ENCODE measurements at regions not wholly inside any gene's neighbourhood (a gene's known extent, or its start where the extent isn't known, plus 50 kb on each side); places are given as distances from the start of the nearest gene placed in this dataset.

DNA sequence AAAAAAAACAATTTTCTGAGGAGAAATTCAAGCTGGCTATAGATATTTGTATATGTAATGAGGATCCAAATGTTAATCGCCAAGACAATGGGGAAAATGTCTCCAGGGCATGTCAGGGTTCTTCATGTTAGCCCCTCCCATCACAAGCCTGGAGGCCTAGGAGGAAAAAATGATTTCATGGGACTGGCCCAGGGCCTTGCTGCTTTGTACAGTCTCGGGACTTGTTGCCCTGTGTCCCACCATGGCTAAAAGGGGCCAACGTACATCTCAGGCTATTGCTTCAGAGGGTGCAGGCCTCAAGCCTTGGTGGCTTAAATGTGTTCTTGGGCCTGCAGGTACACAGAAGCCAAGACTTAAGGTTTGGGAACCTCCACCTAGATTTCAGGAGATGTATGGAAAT lies 62.1 kb upstream of the SLC5A12 start:
- TF ChIP-seq, protein P1, sequence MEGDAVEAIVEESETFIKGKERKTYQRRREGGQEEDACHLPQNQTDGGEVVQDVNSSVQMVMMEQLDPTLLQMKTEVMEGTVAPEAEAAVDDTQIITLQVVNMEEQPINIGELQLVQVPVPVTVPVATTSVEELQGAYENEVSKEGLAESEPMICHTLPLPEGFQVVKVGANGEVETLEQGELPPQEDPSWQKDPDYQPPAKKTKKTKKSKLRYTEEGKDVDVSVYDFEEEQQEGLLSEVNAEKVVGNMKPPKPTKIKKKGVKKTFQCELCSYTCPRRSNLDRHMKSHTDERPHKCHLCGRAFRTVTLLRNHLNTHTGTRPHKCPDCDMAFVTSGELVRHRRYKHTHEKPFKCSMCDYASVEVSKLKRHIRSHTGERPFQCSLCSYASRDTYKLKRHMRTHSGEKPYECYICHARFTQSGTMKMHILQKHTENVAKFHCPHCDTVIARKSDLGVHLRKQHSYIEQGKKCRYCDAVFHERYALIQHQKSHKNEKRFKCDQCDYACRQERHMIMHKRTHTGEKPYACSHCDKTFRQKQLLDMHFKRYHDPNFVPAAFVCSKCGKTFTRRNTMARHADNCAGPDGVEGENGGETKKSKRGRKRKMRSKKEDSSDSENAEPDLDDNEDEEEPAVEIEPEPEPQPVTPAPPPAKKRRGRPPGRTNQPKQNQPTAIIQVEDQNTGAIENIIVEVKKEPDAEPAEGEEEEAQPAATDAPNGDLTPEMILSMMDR (IDR thresholded peaks at IDR 0.05) = no peak
- TF ChIP-seq POLR2AphosphoS5 (IDR thresholded peaks at IDR 0.05; ENCODE audit: low read depth, low read length) = no peak
- no peak for TF ChIP-seq TCF7L2 (IDR thresholded peaks at IDR 0.05; ENCODE audit: low read depth, low read length)
- TF ChIP-seq, protein P2, sequence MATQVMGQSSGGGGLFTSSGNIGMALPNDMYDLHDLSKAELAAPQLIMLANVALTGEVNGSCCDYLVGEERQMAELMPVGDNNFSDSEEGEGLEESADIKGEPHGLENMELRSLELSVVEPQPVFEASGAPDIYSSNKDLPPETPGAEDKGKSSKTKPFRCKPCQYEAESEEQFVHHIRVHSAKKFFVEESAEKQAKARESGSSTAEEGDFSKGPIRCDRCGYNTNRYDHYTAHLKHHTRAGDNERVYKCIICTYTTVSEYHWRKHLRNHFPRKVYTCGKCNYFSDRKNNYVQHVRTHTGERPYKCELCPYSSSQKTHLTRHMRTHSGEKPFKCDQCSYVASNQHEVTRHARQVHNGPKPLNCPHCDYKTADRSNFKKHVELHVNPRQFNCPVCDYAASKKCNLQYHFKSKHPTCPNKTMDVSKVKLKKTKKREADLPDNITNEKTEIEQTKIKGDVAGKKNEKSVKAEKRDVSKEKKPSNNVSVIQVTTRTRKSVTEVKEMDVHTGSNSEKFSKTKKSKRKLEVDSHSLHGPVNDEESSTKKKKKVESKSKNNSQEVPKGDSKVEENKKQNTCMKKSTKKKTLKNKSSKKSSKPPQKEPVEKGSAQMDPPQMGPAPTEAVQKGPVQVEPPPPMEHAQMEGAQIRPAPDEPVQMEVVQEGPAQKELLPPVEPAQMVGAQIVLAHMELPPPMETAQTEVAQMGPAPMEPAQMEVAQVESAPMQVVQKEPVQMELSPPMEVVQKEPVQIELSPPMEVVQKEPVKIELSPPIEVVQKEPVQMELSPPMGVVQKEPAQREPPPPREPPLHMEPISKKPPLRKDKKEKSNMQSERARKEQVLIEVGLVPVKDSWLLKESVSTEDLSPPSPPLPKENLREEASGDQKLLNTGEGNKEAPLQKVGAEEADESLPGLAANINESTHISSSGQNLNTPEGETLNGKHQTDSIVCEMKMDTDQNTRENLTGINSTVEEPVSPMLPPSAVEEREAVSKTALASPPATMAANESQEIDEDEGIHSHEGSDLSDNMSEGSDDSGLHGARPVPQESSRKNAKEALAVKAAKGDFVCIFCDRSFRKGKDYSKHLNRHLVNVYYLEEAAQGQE (IDR thresholded peaks at IDR 0.05; ENCODE audit: insufficient read depth in 1 of 2, low read depth in 2 of 2, low read length in 1 of 2) = no peak

Measured in Panc1 (cell line).